ENCODE measurements at regions not wholly inside any gene's neighbourhood (a gene's known extent, or its start where the extent isn't known, plus 50 kb on each side); places are given as distances from the start of the nearest gene placed in this dataset.

DNA sequence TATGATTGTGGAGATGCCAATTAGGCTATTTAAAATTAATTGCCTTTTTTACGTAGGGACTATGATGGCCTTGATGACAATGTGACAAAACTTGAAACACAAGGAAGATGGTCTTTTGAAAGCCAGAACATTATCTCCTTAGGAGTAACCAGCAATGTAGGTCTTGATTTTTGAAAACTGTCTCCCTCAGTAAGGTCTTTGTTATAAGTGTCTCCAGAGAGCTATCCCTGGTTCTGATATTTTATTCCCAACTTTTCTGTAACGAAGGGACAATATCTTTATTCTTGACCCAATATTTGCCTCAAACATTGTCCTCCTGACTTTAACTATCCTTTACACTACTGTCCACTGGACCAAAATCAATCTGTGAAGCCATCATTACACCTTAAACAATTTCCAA is 493.2 kb downstream of the CCDC85A start (continued):
- TF ChIP-seq, protein P1, sequence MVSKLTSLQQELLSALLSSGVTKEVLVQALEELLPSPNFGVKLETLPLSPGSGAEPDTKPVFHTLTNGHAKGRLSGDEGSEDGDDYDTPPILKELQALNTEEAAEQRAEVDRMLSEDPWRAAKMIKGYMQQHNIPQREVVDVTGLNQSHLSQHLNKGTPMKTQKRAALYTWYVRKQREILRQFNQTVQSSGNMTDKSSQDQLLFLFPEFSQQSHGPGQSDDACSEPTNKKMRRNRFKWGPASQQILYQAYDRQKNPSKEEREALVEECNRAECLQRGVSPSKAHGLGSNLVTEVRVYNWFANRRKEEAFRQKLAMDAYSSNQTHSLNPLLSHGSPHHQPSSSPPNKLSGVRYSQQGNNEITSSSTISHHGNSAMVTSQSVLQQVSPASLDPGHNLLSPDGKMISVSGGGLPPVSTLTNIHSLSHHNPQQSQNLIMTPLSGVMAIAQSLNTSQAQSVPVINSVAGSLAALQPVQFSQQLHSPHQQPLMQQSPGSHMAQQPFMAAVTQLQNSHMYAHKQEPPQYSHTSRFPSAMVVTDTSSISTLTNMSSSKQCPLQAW (CRISPR knock-in tag; IDR thresholded peaks at IDR 0.05): no peak
- TF ChIP-seq ZNF720 (CRISPR knock-in tag; IDR thresholded peaks at IDR 0.05) (no peak), ZNF558 (CRISPR knock-in tag; IDR thresholded peaks at IDR 0.05; ENCODE audit: borderline replicate concordance) (no peak), ZNF614 (CRISPR knock-in tag; IDR thresholded peaks at IDR 0.05; ENCODE audit: borderline replicate concordance) (no peak)
- TF ChIP-seq, protein P2, sequence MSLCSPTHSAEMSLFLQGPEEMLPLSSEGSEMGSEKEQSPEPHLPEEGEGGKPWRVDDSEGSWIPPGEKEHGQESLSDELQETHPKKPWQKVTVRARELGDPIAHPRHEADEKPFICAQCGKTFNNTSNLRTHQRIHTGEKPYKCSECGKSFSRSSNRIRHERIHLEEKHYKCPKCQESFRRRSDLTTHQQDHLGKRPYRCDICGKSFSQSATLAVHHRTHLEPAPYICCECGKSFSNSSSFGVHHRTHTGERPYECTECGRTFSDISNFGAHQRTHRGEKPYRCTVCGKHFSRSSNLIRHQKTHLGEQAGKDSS (CRISPR knock-in tag; IDR thresholded peaks at IDR 0.05; ENCODE audit: borderline replicate concordance, low read depth): no peak

DNA sequence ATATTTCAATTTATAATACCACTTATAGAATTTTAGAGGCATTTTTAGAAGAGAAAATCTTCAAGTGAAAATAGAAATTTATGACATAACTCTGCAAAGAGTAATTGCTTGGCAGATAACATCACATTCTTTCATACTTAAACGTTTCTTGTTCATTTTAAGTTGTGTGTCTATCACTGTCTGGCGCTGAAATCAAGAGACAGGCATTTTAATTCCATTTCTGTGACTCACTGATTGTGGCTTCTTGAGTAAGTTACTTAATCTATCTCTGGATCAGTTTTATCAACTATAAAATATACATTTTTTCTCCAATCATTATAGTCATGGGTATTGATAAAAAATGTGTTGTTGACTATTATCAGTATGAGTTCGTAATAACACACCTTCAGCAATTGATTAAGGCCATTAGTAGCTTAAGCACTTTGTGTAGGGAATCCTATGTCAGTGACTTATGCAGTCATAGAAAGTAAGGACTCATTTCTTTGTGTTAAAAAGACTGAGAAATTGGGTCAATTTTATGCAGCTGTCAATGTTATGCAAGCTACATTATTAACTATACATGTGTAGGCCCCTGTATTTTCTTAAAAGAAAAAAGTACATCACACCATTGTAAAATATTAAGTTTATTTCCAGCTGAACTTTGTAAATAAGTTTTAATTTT is 497.3 kb downstream of the CCDC85A start:
- no peaks in the 10 kb centered on the region for H3K79me2 ChIP-seq (ENCODE audit: insufficient read depth, low read length)
- H3K4me1 ChIP-seq (ENCODE audit: insufficient read depth, low read length): no peaks in the 10 kb centered on the region
- H3K9me3 ChIP-seq (ENCODE audit: low read length): peaks cover 61% of the 10 kb centered on the region
- no peak overlapping the region for H3K4me2 ChIP-seq (ENCODE audit: low read depth, low read length)
- H2AFZ ChIP-seq (ENCODE audit: low read length): no peak overlapping the region
- no peak for ATAC-seq
- in situ Hi-C loops (cut with HindIII; ENCODE audit: extremely low pct_ligation_motif_present, low pct_unique_long_range_greater_than_20kb) (no loop called here), intact Hi-C loops (cut with micrococcal nuclease; ENCODE audit: unreplicated experiment) (no loop called here)
- CTCF ChIA-PET (ENCODE audit: low intra/inter-chr PET ratio, low total read pairs): no interaction called here
- BruUV-seq (replicated peaks): no TSS peak
- WGBS (ENCODE audit: low lambda C conversion rate): under 1% methylated on average over 3 of the region's 3 CpGs
- FAIRE-seq: no peak
- no peaks in the 10 kb centered on the region for H3K27me3 ChIP-seq (ENCODE audit: control insufficient read depth in 1 of 2, insufficient read depth in 2 of 2, low read length in 2 of 2)
- H3K9ac ChIP-seq (ENCODE audit: insufficient read depth, low read depth, low read length): no peak overlapping the region
- TF ChIP-seq CEBPG (CRISPR knock-in tag; IDR thresholded peaks at IDR 0.05): no peak
- POLR2A ChIA-PET: no interaction called here
- no peaks in the 10 kb centered on the region for H4K20me1 ChIP-seq (ENCODE audit: insufficient read depth, low read length)
- H3K36me3 ChIP-seq (replicated peaks in 1 of 2; ENCODE audit: control insufficient read depth in 1 of 2, insufficient read depth in 2 of 2, low read length in 2 of 2): no peaks in the 10 kb centered on the region; a peak in 1 of 5 replicates
- H3K4me3 ChIP-seq (replicated peaks in 1 of 3; ENCODE audit: insufficient read depth in 1 of 3, low read depth in 2 of 3, low read length in 3 of 3): no peak overlapping the region
- no peak overlapping the region for H3K27ac ChIP-seq (ENCODE audit: extremely low read length, insufficient read depth, low read length)
- no peak for DNase-seq (ENCODE audit: low spot score)
